ENCODE measurements at regions not wholly inside any gene's neighbourhood (a gene's known extent, or its start where the extent isn't known, plus 50 kb on each side); places are given as distances from the start of the nearest gene placed in this dataset.

GRCh38 chr1:222263791-222264190 is 284.1 kb downstream of the HHIPL2 start:
- no peaks in the 10 kb centered on the region for H3F3A ChIP-seq (ENCODE audit: insufficient read depth, low read length)
- no peak overlapping the region for H2AFZ ChIP-seq (ENCODE audit: low read length)
- H3K4me3 ChIP-seq (ENCODE audit: low read length): no peak overlapping the region
- no peaks in the 10 kb centered on the region for H3K79me2 ChIP-seq (ENCODE audit: low read length)
- DNase-seq: no peak
- TF ChIP-seq EZH2phosphoT487 (IDR thresholded peaks at IDR 0.05; ENCODE audit: low read length): no peak
- no peaks in the 10 kb centered on the region for H3K36me3 ChIP-seq (replicated peaks; ENCODE audit: insufficient read depth, low read length)
- no peak overlapping the region for H3K4me2 ChIP-seq (ENCODE audit: low read depth, low read length)
- H3K9ac ChIP-seq (ENCODE audit: low read length): no peak overlapping the region
- no peaks in the 10 kb centered on the region for H3K9me2 ChIP-seq (replicated peaks; ENCODE audit: insufficient read depth, low read length)
- H3K4me1 ChIP-seq (ENCODE audit: low read length): no peaks in the 10 kb centered on the region
- H4K20me1 ChIP-seq (ENCODE audit: insufficient read depth, low read length): no peaks in the 10 kb centered on the region
- H3K9me3 ChIP-seq (replicated peaks; ENCODE audit: insufficient read depth, low read length): no peaks in the 10 kb centered on the region
- no peaks in the 10 kb centered on the region for H3K27me3 ChIP-seq (replicated peaks; ENCODE audit: insufficient read depth, low read length)
- H3K27ac ChIP-seq (ENCODE audit: low read length): no peak overlapping the region

GRCh38 chr1:222257027-222257426 is 290.9 kb downstream of the HHIPL2 start:
- H3K9ac ChIP-seq (ENCODE audit: low read length): no peak overlapping the region
- no peaks in the 10 kb centered on the region for H3K4me1 ChIP-seq (ENCODE audit: low read length)
- no peaks in the 10 kb centered on the region for H3K36me3 ChIP-seq (replicated peaks; ENCODE audit: insufficient read depth, low read length)
- no peaks in the 10 kb centered on the region for H3K9me2 ChIP-seq (replicated peaks; ENCODE audit: insufficient read depth, low read length)
- H3K4me3 ChIP-seq (ENCODE audit: low read length): no peak overlapping the region
- H2AFZ ChIP-seq (ENCODE audit: low read length): no peak overlapping the region
- no peak for DNase-seq
- TF ChIP-seq, protein P1, sequence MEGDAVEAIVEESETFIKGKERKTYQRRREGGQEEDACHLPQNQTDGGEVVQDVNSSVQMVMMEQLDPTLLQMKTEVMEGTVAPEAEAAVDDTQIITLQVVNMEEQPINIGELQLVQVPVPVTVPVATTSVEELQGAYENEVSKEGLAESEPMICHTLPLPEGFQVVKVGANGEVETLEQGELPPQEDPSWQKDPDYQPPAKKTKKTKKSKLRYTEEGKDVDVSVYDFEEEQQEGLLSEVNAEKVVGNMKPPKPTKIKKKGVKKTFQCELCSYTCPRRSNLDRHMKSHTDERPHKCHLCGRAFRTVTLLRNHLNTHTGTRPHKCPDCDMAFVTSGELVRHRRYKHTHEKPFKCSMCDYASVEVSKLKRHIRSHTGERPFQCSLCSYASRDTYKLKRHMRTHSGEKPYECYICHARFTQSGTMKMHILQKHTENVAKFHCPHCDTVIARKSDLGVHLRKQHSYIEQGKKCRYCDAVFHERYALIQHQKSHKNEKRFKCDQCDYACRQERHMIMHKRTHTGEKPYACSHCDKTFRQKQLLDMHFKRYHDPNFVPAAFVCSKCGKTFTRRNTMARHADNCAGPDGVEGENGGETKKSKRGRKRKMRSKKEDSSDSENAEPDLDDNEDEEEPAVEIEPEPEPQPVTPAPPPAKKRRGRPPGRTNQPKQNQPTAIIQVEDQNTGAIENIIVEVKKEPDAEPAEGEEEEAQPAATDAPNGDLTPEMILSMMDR (IDR thresholded peaks at IDR 0.05; ENCODE audit: low read length): no peak
- no peak for TF ChIP-seq EZH2 (optimal IDR thresholded peaks at IDR 0.05; ENCODE audit: low read depth, low read length)
- TF ChIP-seq EZH2phosphoT487 (IDR thresholded peaks at IDR 0.05; ENCODE audit: low read length): no peak
- H3K4me2 ChIP-seq (ENCODE audit: low read depth, low read length): no peak overlapping the region
- H3F3A ChIP-seq (ENCODE audit: insufficient read depth, low read length): no peaks in the 10 kb centered on the region
- no peaks in the 10 kb centered on the region for H3K27me3 ChIP-seq (replicated peaks; ENCODE audit: insufficient read depth, low read length)
- no peak overlapping the region for H3K27ac ChIP-seq (ENCODE audit: low read length)
- H3K79me2 ChIP-seq (ENCODE audit: low read length): no peaks in the 10 kb centered on the region
- no peaks in the 10 kb centered on the region for H3K9me3 ChIP-seq (replicated peaks; ENCODE audit: insufficient read depth, low read length)
- no peaks in the 10 kb centered on the region for H4K20me1 ChIP-seq (ENCODE audit: insufficient read depth, low read length)

- Histone ChIP-seq H3K9me3 (replicated peaks; ENCODE audit: insufficient read depth, low read length) (no peaks in the 10 kb centered on the region), H3K27me3 (replicated peaks; ENCODE audit: insufficient read depth, low read length) (no peaks in the 10 kb centered on the region), H3K9me2 (replicated peaks; ENCODE audit: insufficient read depth, low read length) (no peaks in the 10 kb centered on the region), H3F3A (ENCODE audit: insufficient read depth, low read length) (no peaks in the 10 kb centered on the region), H3K36me3 (replicated peaks; ENCODE audit: insufficient read depth, low read length) (no peaks in the 10 kb centered on the region), H3K4me3 (ENCODE audit: low read length) (no peak overlapping the region), H3K27ac (ENCODE audit: low read length) (no peak overlapping the region), H3K9ac (ENCODE audit: low read length) (no peak overlapping the region), H3K79me2 (ENCODE audit: low read length) (no peaks in the 10 kb centered on the region), H2AFZ (ENCODE audit: low read length) (no peak overlapping the region), H3K4me1 (ENCODE audit: low read length) (no peaks in the 10 kb centered on the region), H3K4me2 (ENCODE audit: low read depth, low read length) (no peak overlapping the region), H4K20me1 (ENCODE audit: insufficient read depth, low read length) (no peaks in the 10 kb centered on the region)
- no peak for DNase-seq
- TF ChIP-seq EZH2phosphoT487 (IDR thresholded peaks at IDR 0.05; ENCODE audit: low read length): no peak
- TF ChIP-seq, protein P1 (IDR thresholded peaks at IDR 0.05; ENCODE audit: low read length): no peak
- TF ChIP-seq EZH2 (optimal IDR thresholded peaks at IDR 0.05; ENCODE audit: low read depth, low read length): no peak
These were observed 291.8 kb downstream of the HHIPL2 start for GRCh38 chr1:222256058-222256457.

DNA sequence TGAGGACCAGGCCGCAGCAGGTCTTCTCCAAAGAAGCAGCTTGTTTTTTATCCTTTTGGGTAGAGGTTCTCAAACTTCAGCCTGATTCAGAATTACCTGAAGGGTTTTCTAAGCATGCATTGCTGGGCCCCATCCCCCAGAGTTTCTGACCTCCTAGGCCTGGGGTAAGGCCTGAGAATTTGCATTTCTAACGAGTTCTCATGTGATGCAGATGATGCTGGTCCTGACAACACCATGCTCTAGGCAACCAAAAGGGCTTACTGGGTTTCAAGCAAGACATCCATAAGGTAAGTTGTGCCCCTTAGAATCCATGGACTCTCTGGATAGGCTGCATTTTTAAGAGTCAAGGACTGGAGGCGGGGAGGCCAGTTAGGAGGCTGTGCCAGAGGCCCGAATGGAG is 295.1 kb downstream of the HHIPL2 start:
- H3K9me3 ChIP-seq (replicated peaks; ENCODE audit: insufficient read depth, low read length): no peaks in the 10 kb centered on the region
- H3K27ac ChIP-seq (ENCODE audit: low read length): no peak overlapping the region
- no peak overlapping the region for H3K4me2 ChIP-seq (ENCODE audit: low read depth, low read length)
- H3F3A ChIP-seq (ENCODE audit: insufficient read depth, low read length): no peaks in the 10 kb centered on the region
- H3K36me3 ChIP-seq (replicated peaks; ENCODE audit: insufficient read depth, low read length): no peaks in the 10 kb centered on the region
- TF ChIP-seq, protein P1 (IDR thresholded peaks at IDR 0.05; ENCODE audit: low read length): no peak
- no peak for TF ChIP-seq EZH2 (optimal IDR thresholded peaks at IDR 0.05; ENCODE audit: low read depth, low read length)
- no peak for TF ChIP-seq EZH2phosphoT487 (IDR thresholded peaks at IDR 0.05; ENCODE audit: low read length)
- no peaks in the 10 kb centered on the region for H3K4me1 ChIP-seq (ENCODE audit: low read length)
- H4K20me1 ChIP-seq (ENCODE audit: insufficient read depth, low read length): no peaks in the 10 kb centered on the region
- no peak overlapping the region for H3K9ac ChIP-seq (ENCODE audit: low read length)
- H3K4me3 ChIP-seq (ENCODE audit: low read length): no peak overlapping the region
- DNase-seq: no peak
- H3K27me3 ChIP-seq (replicated peaks; ENCODE audit: insufficient read depth, low read length): no peaks in the 10 kb centered on the region
- no peaks in the 10 kb centered on the region for H3K79me2 ChIP-seq (ENCODE audit: low read length)
- no peak overlapping the region for H2AFZ ChIP-seq (ENCODE audit: low read length)
- no peaks in the 10 kb centered on the region for H3K9me2 ChIP-seq (replicated peaks; ENCODE audit: insufficient read depth, low read length)
